Loucy (cell line): ENCODE measurements at regions not wholly inside any gene's neighbourhood (a gene's known extent, or its start where the extent isn't known, plus 50 kb on each side); places are given as distances from the start of the nearest gene placed in this dataset.

ENCODE experiments used
- H2AFZ ChIP-seq: fragments of 200-600 bp; sonication (generic); 2 replicates; pipeline ENCODE4 v1.6.0; 2016; ENCODE audit warnings: antibody characterized with exemption, mild to moderate bottlenecking, low read length, moderate library complexity
- H3F3A ChIP-seq: fragments of 200-600 bp; 2 replicates; pipeline ENCODE4 v1.6.0; 2016; ENCODE audit warnings: antibody characterized with exemption, low read depth, mild to moderate bottlenecking
- H3K27me3 ChIP-seq: fragments of 200-600 bp; sonication (generic); 2 replicates; pipeline ENCODE4 v1.6.1; 2014; ENCODE audit warnings: low read length, mild to moderate bottlenecking; ENCODE audit not compliant: insufficient read depth, poor library complexity, severe bottlenecking
- H3K36me3 ChIP-seq: fragments of 200-600 bp; sonication (generic); 2 replicates; pipeline ENCODE4 v1.6.1; 2016; ENCODE audit warnings: low read length; ENCODE audit not compliant: insufficient read depth
- H3K4me1 ChIP-seq: fragments of 200-600 bp; sonication (generic); 2 replicates; pipeline ENCODE4 v1.5.1; 2014; ENCODE audit warnings: low read length, mild to moderate bottlenecking; ENCODE audit not compliant: insufficient read depth, poor library complexity, severe bottlenecking
- H3K4me2 ChIP-seq: fragments of 200-600 bp; sonication (generic); 2 replicates; pipeline ENCODE4 v1.6.0; 2014; ENCODE audit warnings: antibody characterized with exemption, low read length, low read depth, mild to moderate bottlenecking; ENCODE audit not compliant: poor library complexity, severe bottlenecking
- H3K4me3 ChIP-seq: fragments of 200-600 bp; sonication (generic); 2 replicates; pipeline ENCODE4 v1.5.1; 2014; ENCODE audit warnings: low read length, mild to moderate bottlenecking, mixed read lengths; ENCODE audit not compliant: poor library complexity, severe bottlenecking
- H3K79me2 ChIP-seq: fragments of 200-600 bp; sonication (generic); 2 replicates; pipeline ENCODE4 v1.6.1; 2014; ENCODE audit warnings: low read length; ENCODE audit not compliant: insufficient read depth
- H3K9ac ChIP-seq: fragments of 200-600 bp; sonication (generic); 2 replicates; pipeline ENCODE4 v1.6.0; 2014; ENCODE audit warnings: mild to moderate bottlenecking, low read depth, low read length, moderate library complexity; ENCODE audit not compliant: poor library complexity, severe bottlenecking
- H3K9me2 ChIP-seq: fragments of 200-600 bp; sonication (generic); replicated peaks from 2 replicates; pipeline ENCODE4 v1.6.1; 2016; ENCODE audit warnings: low read depth, low read length, mixed read lengths
- H3K9me3 ChIP-seq: fragments of 200-600 bp; sonication (generic); 2 replicates; pipeline ENCODE4 v1.6.1; 2014; ENCODE audit warnings: mild to moderate bottlenecking, antibody characterized with exemption, low read length, low read depth; ENCODE audit not compliant: insufficient read depth
- H4K20me1 ChIP-seq: fragments of 200-600 bp; sonication (generic); 2 replicates; pipeline ENCODE4 v1.6.0; 2014; ENCODE audit warnings: antibody characterized with exemption, low read length, mild to moderate bottlenecking; ENCODE audit not compliant: insufficient read depth, poor library complexity, severe bottlenecking
- CTCF ChIP-seq: fragments of 200-600 bp; sonication (generic); conservative IDR thresholded peaks from 2 replicates; pipeline ENCODE4 v1.5.1; 2014; ENCODE audit warnings: mild to moderate bottlenecking, antibody characterized with exemption, low read length
- EZH2phosphoT487 ChIP-seq: fragments of 200-600 bp; IDR thresholded peaks from 2 replicates; pipeline ENCODE4 v1.6.1; 2018; ENCODE audit warnings: antibody characterized with exemption, mild to moderate bottlenecking, moderate library complexity, borderline replicate concordance

- Histone ChIP-seq H2AFZ (no peak overlapping the region), H4K20me1 (no peaks in the 10 kb centered on the region), H3F3A (no peaks in the 10 kb centered on the region), H3K27me3 (no peaks in the 10 kb centered on the region), H3K9me2 (no peaks in the 10 kb centered on the region), H3K4me2 (no peak overlapping the region), H3K9ac (no peak overlapping the region), H3K4me1 (no peaks in the 10 kb centered on the region), H3K36me3 (no peaks in the 10 kb centered on the region), H3K4me3 (no peak overlapping the region), H3K79me2 (no peaks in the 10 kb centered on the region), H3K9me3 (no peaks in the 10 kb centered on the region)
- TF ChIP-seq EZH2phosphoT487 (no peak), CTCF (no peak)
Observed at GRCh38 chr5:28707706-28708105, 1669.3 kb upstream of the CDH9 start.

- Histone ChIP-seq H3K9me3 (no peaks in the 10 kb centered on the region), H3K79me2 (no peaks in the 10 kb centered on the region), H3K4me3 (no peak overlapping the region), H3K4me2 (no peak overlapping the region), H3K9ac (no peak overlapping the region), H3K9me2 (no peaks in the 10 kb centered on the region), H3K4me1 (no peaks in the 10 kb centered on the region), H3K27me3 (no peaks in the 10 kb centered on the region), H3K36me3 (no peaks in the 10 kb centered on the region), H4K20me1 (no peaks in the 10 kb centered on the region), H3F3A (no peaks in the 10 kb centered on the region), H2AFZ (no peak overlapping the region)
- TF ChIP-seq CTCF (no peak), EZH2phosphoT487 (no peak)
Observed at GRCh38 chr5:28703651-28704260, 1665.4 kb upstream of the CDH9 start.

GRCh38 chr5:28691526-28691925 lies 1653.1 kb upstream of the CDH9 start:
- Histone ChIP-seq H3K9ac (no peak overlapping the region), H3K79me2 (no peaks in the 10 kb centered on the region), H3F3A (no peaks in the 10 kb centered on the region), H3K4me2 (no peak overlapping the region), H3K9me2 (no peaks in the 10 kb centered on the region), H3K4me1 (no peaks in the 10 kb centered on the region), H3K9me3 (no peaks in the 10 kb centered on the region), H2AFZ (no peak overlapping the region), H3K27me3 (no peaks in the 10 kb centered on the region), H3K4me3 (no peak overlapping the region), H4K20me1 (no peaks in the 10 kb centered on the region), H3K36me3 (no peaks in the 10 kb centered on the region)
- no peak for TF ChIP-seq EZH2phosphoT487
- TF ChIP-seq CTCF = no peak
